ENCODE measurements at regions not wholly inside any gene's neighbourhood (a gene's known extent, or its start where the extent isn't known, plus 50 kb on each side); places are given as distances from the start of the nearest gene placed in this dataset.

DNA sequence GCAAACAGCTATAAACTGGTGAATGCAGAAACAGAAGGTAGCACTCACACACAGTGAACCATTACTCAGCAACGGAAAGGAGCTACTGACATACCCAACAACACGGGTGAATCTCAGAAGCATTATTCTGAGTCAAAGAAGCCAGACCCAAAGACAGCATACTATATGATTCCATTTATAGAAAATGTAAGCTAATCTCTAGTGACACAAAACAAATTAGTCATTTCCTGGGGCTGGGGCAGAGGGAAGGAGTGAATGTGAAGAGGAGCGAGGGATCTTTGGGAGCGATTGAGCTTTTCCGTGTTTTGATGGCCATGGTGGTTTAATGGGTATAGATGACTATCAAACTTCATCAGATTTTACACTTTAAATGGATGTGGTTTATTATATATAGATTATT lies 614.6 kb downstream of the DHX35 start:
- DNase-seq (ENCODE audit: low spot score in 2 of 2) (no peak), FAIRE-seq (no peak)

DNA sequence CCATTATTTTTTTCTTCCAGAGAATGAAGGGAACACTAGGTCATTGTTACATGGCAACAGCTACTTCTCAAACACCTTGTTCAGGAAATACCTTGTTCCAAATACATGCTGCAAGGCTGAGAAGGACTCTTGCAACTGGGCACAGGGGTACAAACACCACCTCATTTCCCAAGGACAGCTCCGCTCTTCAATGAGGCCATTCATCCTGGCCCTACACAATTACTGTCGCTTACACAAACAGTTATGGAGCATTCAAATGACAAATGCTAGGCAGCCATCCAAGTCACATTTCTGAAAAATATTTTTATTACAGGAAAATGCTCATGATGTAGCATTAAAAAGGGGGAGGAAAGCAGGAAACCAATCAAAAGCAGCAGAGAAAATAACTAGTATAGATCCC lies 611.9 kb downstream of the DHX35 start:
- DNase-seq (ENCODE audit: low spot score in 2 of 2), result no peak
- no peak for FAIRE-seq

DNA sequence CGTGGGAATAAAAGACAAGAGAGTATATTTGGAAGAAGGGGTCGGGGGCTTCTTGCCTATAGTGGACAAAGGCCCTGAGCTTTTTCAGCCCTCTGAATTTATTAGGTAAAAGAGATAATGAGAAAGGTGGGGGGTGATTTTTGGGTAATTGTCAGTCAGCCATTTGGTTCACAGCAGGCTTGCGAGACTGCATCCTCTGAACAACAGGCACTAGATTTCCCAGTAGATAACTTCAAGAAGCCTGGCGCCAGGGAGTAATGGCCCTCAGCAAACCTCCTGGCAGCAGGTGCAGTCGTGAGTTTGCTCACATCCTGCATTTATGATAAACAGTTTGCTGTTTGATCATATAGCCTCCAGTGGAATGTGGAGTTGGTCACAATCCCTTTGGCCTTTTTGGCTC lies 609.0 kb downstream of the DHX35 start:
- DNase-seq (ENCODE audit: low spot score in 2 of 2) (no peak), FAIRE-seq (no peak)

- no peak for DNase-seq (ENCODE audit: low spot score in 2 of 2)
- FAIRE-seq, result no peak
Observed at GRCh38 chr20:39568109-39568508, 606.0 kb downstream of the DHX35 start.

- DNase-seq (ENCODE audit: low spot score in 2 of 2) (no peak), FAIRE-seq (no peak)
Observed at GRCh38 chr20:39563349-39563748, 601.2 kb downstream of the DHX35 start.

- FAIRE-seq (no peak), DNase-seq (ENCODE audit: low spot score in 2 of 2) (no peak)
Observed at GRCh38 chr20:39554341-39554740, 592.2 kb downstream of the DHX35 start.

DNA sequence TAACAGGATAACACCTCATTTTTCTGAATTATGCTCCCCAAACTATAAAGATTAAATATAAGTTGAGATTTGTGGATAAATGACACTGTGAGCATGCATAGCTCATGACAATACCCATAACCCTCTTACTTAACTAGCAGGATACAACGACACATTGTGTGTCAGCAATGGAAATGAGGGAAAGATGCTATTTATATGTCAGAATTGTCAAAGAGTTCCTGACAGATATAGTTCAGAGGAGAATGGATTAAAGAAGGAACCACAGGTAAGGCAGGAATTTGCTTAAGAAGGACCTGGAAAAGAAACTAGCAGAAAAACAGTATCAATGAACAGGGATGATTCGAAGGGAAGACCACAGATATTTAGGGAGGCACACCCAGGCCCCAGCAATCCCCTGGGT lies 591.0 kb downstream of the DHX35 start:
- DNase-seq (ENCODE audit: low spot score in 2 of 2) (no peak), FAIRE-seq (no peak)

- FAIRE-seq (no peak), DNase-seq (ENCODE audit: low spot score in 2 of 2) (no peak)
Observed at GRCh38 chr20:39549733-39550132, 587.6 kb downstream of the DHX35 start.

GRCh38 chr20:39547546-39548408 lies 585.6 kb downstream of the DHX35 start:
- no peak for FAIRE-seq
- DNase-seq (ENCODE audit: low spot score in 2 of 2), result no peak

DNA sequence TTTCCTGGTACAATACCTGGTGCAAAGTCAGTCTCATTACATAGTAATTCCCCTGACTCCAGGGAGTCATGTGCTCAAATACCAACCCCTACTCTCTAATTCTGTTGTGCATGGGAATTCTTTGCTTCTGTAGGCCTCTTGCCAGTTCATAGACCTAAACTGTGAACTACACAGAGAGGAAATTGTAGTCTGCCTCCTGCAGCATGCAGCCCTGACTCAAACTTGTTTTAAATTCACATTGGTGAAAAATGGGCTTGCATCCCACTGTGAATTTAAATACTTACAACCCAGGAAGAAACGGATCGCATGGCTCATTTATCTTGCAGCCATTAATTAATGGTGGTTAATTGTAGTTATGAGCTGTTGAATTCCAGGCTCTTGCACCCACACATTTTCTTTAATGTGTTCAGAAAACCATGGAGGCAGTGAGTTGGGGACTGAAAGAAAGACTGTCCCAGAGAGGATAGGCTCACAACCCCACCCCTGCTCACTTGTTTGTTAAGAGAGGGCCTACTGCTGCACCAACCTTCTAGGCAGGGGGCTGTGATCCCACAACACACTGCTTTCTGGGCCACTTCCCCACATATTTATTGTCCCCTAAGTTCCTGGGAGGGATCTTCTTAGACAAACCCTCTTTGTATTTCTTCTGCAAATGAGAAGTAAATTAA lies 579.1 kb downstream of the DHX35 start:
- FAIRE-seq (no peak), DNase-seq (ENCODE audit: low spot score in 2 of 2) (no peak)

DNA sequence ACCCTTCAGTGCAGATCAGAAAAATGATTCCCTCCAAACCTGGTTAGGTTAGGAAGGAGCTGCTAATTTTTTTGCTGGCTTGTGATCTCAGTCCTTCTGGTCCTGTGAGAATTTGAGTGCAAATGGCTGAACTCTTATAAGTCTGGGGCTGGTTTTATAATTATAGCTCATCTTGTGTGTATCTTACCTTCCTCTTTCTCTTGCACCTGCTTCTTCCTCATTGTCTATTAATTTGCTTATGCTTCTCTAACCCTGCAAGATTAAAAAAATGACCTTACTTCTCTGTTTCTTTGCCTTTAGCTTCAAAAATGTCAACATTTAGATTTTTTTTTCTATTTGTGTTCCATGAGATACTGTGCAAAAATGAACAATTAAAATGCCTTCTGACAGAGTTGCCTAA lies 576.2 kb downstream of the DHX35 start:
- DNase-seq (ENCODE audit: low spot score in 2 of 2) (no peak), FAIRE-seq (no peak)

DNA sequence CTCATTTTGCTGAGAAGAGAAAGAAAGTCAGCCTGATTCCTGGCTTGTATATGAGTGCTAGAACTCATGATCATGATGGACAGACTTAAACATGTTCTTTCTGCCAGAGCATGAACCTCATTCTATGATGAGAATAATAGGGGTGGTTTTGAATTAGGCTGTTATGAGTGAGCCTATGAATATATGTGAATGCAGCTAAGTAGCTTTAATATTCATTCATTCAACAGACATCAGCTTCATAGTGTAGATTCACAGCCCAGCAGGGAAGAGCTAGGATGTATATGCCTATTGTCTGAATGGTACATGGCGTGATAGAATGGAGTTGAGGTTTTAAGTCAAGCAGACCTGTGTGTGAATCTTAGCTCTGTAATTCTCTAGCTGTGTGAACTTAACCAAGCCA lies 573.2 kb downstream of the DHX35 start:
- FAIRE-seq, result no peak
- DNase-seq (ENCODE audit: low spot score in 2 of 2), result no peak

DNA sequence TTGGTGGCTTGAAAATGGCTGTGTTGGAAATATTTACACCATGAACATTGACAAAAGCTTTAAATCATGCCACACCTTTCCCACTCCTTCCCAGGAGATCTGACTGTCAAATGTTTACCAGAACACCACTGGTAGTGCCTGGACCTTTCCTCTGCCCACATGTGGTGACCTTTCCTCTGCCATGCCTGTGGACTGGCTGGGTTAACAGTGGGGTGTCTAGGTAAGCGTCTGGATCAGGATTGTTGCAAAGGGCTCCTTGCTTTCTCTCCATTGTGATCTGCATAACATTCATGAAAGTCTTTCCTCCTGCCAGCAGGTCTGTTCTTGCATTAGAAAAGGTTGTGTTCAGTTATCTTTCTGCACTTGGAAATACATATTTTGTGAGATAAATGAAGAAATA lies 572.7 kb downstream of the DHX35 start:
- no peak for DNase-seq (ENCODE audit: low spot score in 2 of 2)
- FAIRE-seq, result no peak

DNA sequence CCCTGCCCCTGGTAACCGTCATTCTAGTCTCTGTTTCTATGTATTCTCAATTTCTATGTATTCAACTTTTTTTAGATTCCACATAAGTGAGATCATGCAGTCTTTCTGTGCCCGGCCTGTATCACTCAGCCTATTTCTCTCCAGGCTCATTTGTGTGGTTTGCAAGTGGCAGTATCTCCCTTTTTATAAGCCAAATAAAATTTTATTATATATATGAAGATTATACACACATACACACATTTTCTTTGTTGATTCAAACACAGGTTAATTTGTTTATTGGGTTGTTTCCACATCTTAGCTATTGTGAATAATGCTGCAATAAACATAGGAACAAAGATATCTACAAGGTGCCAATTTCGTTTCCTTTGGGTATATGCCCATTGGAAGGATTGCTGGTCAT lies 571.7 kb downstream of the DHX35 start:
- DNase-seq (ENCODE audit: low spot score in 2 of 2) (no peak), FAIRE-seq (no peak)

DNA sequence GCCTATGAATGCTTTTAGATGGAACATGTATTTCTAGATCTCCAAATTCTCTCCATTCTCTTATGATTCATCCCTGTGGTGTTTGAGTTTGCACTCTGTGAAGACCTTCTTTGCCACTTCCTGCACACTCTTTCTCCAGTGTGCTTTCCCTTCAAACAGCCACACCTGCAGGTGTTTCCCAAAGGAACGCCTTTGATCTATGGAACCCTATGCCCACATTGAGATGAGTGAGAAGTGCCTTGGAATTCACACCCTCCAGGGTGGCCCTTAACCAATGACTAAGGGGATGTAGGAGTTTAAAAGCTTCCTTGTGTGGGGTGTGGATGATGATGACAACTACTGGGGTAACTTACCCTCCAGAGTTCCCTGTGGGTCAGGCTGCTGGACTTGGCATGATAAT lies 570.1 kb downstream of the DHX35 start:
- no peak for FAIRE-seq

GRCh38 chr20:39528436-39528835 lies 566.3 kb downstream of the DHX35 start:
- FAIRE-seq (no peak), DNase-seq (ENCODE audit: low spot score in 2 of 2) (no peak)

More for the DNA sequence above, 570.1 kb downstream of the DHX35 start:
- no peak for DNase-seq (ENCODE audit: low spot score in 2 of 2)

DNA sequence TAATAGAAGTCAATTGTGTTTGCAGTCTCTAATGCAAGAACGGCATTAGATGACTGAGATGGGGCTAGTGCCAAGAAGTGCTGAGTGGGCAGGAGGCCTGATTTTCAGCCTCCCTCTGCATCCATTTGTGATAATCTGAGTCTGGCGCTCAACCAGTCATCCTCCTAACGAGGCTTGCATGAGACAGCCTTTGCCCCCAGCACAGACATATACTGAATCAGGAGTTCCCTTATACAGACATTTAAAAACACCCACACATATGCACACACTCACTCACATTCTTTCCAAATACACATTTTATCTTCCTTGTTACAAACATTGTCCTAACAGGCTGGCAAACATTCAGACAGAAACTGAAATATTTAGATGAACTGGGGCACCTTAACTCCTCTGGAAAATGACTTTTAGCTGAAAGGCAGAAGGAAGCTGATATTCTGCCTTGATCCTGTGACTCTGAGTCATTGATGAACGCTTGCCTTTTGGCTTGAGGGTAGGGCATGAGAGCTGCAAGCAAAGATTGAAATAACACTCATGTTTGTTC lies 562.3 kb downstream of the DHX35 start:
- no peak for FAIRE-seq
- no peak for DNase-seq (ENCODE audit: low spot score in 2 of 2)

DNA sequence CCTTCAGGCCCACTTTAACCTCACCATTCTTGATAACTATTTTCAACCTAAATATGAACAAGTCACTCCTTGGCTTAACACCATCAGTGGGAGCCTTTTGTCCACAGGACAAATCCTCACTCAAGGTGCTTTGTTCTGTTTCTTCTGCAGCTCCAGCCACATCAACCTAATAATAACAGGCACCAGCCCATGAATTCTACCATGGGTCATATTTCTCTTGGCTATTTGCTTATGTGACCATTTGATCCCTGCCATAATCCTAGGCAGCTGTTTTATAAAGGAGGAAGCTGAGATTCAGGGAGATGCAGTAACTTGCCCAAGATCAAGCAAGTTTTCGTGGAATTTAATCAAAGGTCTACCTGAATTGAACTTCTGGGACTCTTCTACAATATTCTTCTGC lies 561.3 kb downstream of the DHX35 start:
- DNase-seq (ENCODE audit: low spot score in 2 of 2) (no peak), FAIRE-seq (no peak)

GRCh38 chr20:39518654-39519053 lies 556.5 kb downstream of the DHX35 start:
- no peak for DNase-seq (ENCODE audit: low spot score in 2 of 2)
- FAIRE-seq, result no peak

- FAIRE-seq (no peak), DNase-seq (ENCODE audit: low spot score in 2 of 2) (no peak)
Observed at GRCh38 chr20:39516964-39517363, 554.8 kb downstream of the DHX35 start.

GRCh38 chr20:39504710-39505094 lies 542.6 kb downstream of the DHX35 start:
- no peak for DNase-seq (ENCODE audit: low spot score in 2 of 2)
- FAIRE-seq, result no peak
